Upper lobe of left lung (tissue), 4 donors: ENCODE measurements at regions not wholly inside any gene's neighbourhood (a gene's known extent, or its start where the extent isn't known, plus 50 kb on each side); places are given as distances from the start of the nearest gene placed in this dataset.

ENCODE experiments used
- CTCF ChIP-seq, 6 experiments: fragments of 450-650 bp in 4 of 6; fragments of 200-600 bp in 2 of 6; sonication (generic) in 2 of 6; IDR thresholded peaks; one replicate each; pipeline ENCODE4 v1.5.1; 2016 to 2019; ENCODE audit warnings: antibody characterized with exemption in 6 of 6
- EP300 ChIP-seq, 4 donors: sonication (generic); formaldehyde crosslinking; IDR thresholded peaks; one replicate each; pipeline ENCODE4 v1.5.1; 2017; ENCODE audit warnings: antibody characterized with exemption in 4 of 4, control low read depth in 2 of 4

- TF ChIP-seq CTCF (IDR thresholded peaks at IDR 0.05) (no peak), EP300 (IDR thresholded peaks at IDR 0.05) (no peak)
These were observed 739.4 kb downstream of the MCTP2 start for GRCh38 chr15:94970802-94971201.
